Smooth muscle cell (in vitro differentiated cells): ENCODE measurements at regions not wholly inside any gene's neighbourhood (a gene's known extent, or its start where the extent isn't known, plus 50 kb on each side); places are given as distances from the start of the nearest gene placed in this dataset.

ENCODE experiments used
- DNase-seq: peaks from one replicate; lab custom pipeline; 2025; ENCODE audit not compliant: unreplicated experiment; lab: John Stamatoyannopoulos, UW
- H2AFZ ChIP-seq: fragments of 200-600 bp; sonication (generic); 2 replicates; pipeline ENCODE4 v1.6.0; 2016; ENCODE audit warnings: antibody characterized with exemption, low read depth, mild to moderate bottlenecking
- H3F3A ChIP-seq: fragments of 200-600 bp; sonication (generic); 2 replicates; pipeline ENCODE4 v1.6.0; 2017; ENCODE audit warnings: antibody characterized with exemption, low read depth
- H3K27ac ChIP-seq: fragments of 200-600 bp; sonication (generic); 2 replicates; pipeline ENCODE4 v1.5.1; 2016; ENCODE audit warnings: low read depth, mild to moderate bottlenecking
- H3K27me3 ChIP-seq: fragments of 200-600 bp; sonication (generic); 2 replicates; pipeline ENCODE4 v1.6.1; 2016; ENCODE audit warnings: low read depth, mild to moderate bottlenecking
- H3K36me3 ChIP-seq: fragments of 200-600 bp; sonication (generic); 2 replicates; pipeline ENCODE4 v1.5.1; 2016; ENCODE audit warnings: low read depth
- H3K4me1 ChIP-seq: fragments of 200-600 bp; sonication (generic); 2 replicates; pipeline ENCODE4 v1.5.1; 2016; ENCODE audit warnings: low read depth
- H3K4me2 ChIP-seq: fragments of 200-600 bp; sonication (generic); 2 replicates; pipeline ENCODE4 v1.6.0; 2016; ENCODE audit warnings: mild to moderate bottlenecking
- H3K4me3 ChIP-seq: fragments of 200-600 bp; sonication (generic); 2 replicates; pipeline ENCODE4 v1.5.1; 2016; ENCODE audit warnings: mild to moderate bottlenecking
- H3K79me2 ChIP-seq: fragments of 200-600 bp; sonication (generic); 2 replicates; pipeline ENCODE4 v1.6.0; 2016; ENCODE audit warnings: low read depth, mild to moderate bottlenecking
- H3K9ac ChIP-seq: fragments of 200-600 bp; sonication (generic); 2 replicates; pipeline ENCODE4 v1.6.0; 2016; ENCODE audit warnings: low read depth
- H3K9me3 ChIP-seq: fragments of 200-600 bp; sonication (generic); replicated peaks from 2 replicates; pipeline ENCODE4 v1.5.1; 2016; ENCODE audit warnings: low read depth
- H4K20me1 ChIP-seq: fragments of 200-600 bp; sonication (generic); 2 replicates; pipeline ENCODE4 v1.6.0; 2016; ENCODE audit warnings: low read depth
- WGBS: methylation state at CpG from one replicate; pipeline ENCODE4 v1.1.7; 2016; ENCODE audit warnings: low lambda C conversion rate; 5-methylcytosine and 5-hydroxymethylcytosine counted together
- TF ChIP-seq, protein P1 (sequence below): fragments of 200-600 bp; sonication (generic); IDR thresholded peaks from 2 replicates; pipeline ENCODE4 v1.5.1; 2017; ENCODE audit warnings: borderline replicate concordance, mild to moderate bottlenecking, antibody characterized with exemption; ENCODE audit not compliant: insufficient read depth, poor library complexity, severe bottlenecking

DNA sequence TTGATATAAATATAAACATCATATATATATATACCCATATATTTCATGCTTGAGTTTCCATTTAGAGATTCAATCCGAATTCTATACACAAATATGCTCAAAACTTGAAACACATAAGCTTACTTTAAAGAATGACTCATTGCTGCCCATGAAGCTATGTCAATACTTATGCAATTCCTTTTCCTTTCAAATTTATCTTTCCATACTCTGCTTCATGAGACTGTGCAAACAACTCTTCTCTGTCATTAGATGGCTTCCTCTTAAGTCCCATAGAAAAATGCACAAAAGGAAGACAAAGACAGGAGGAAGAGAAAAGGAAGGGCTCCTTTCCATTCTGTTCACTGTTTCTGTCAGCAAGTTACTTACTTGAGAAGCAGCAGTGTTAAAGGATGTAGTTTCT, 895.7 kb upstream of the SORCS1 start:
- peak overlapping the region; percentile 16 for H3K4me2 ChIP-seq
- H3K36me3 ChIP-seq: no peaks in the 10 kb centered on the region
- H2AFZ ChIP-seq: no peak overlapping the region
- H3K27ac ChIP-seq: no peak overlapping the region
- H4K20me1 ChIP-seq: no peaks in the 10 kb centered on the region
- DNase-seq: no peak
- no peaks in the 10 kb centered on the region for H3F3A ChIP-seq
- H3K9me3 ChIP-seq: no peaks in the 10 kb centered on the region
- peaks cover 5% of the 10 kb centered on the region for H3K4me1 ChIP-seq
- no peaks in the 10 kb centered on the region for H3K79me2 ChIP-seq
- H3K27me3 ChIP-seq: no peaks in the 10 kb centered on the region
- no peak overlapping the region for H3K9ac ChIP-seq
- TF ChIP-seq, protein P1, sequence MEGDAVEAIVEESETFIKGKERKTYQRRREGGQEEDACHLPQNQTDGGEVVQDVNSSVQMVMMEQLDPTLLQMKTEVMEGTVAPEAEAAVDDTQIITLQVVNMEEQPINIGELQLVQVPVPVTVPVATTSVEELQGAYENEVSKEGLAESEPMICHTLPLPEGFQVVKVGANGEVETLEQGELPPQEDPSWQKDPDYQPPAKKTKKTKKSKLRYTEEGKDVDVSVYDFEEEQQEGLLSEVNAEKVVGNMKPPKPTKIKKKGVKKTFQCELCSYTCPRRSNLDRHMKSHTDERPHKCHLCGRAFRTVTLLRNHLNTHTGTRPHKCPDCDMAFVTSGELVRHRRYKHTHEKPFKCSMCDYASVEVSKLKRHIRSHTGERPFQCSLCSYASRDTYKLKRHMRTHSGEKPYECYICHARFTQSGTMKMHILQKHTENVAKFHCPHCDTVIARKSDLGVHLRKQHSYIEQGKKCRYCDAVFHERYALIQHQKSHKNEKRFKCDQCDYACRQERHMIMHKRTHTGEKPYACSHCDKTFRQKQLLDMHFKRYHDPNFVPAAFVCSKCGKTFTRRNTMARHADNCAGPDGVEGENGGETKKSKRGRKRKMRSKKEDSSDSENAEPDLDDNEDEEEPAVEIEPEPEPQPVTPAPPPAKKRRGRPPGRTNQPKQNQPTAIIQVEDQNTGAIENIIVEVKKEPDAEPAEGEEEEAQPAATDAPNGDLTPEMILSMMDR: no peak
- WGBS: 43% methylated on average over 1 of the region's 1 CpG
- no peak overlapping the region for H3K4me3 ChIP-seq

DNA sequence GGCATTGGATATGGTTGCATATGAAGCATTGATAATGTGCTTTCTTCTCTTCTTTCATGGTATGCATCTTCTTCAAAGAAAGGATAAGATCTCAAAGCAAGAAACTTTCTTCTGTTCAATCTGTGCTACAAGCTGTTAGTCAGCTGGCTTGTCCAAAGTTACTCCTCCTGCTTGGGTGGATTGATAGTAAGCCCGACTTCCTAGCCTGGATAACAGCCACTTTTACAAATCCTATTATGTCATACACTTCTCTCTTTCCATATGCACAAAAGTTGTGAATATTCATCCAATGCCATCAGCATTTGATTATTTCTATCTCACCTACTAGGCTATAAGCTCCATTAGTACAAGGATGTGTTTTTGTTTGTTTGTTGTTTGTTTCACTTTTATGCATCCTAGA, 891.0 kb upstream of the SORCS1 start:
- no peak for DNase-seq
- H3K9ac ChIP-seq: no peak overlapping the region
- no peaks in the 10 kb centered on the region for H4K20me1 ChIP-seq
- H3K9me3 ChIP-seq: no peaks in the 10 kb centered on the region
- H3K27me3 ChIP-seq: no peaks in the 10 kb centered on the region
- no peaks in the 10 kb centered on the region for H3K36me3 ChIP-seq
- H3K4me3 ChIP-seq: no peak overlapping the region
- TF ChIP-seq, protein P1: no peak
- no peak overlapping the region for H3K4me2 ChIP-seq
- no peak overlapping the region for H3K27ac ChIP-seq
- no peaks in the 10 kb centered on the region for H3K79me2 ChIP-seq
- WGBS: 67% methylated on average over 1 of the region's 1 CpG
- no peak overlapping the region for H2AFZ ChIP-seq
- H3F3A ChIP-seq: no peaks in the 10 kb centered on the region
- peaks cover 5% of the 10 kb centered on the region for H3K4me1 ChIP-seq

- TF ChIP-seq, protein P1: no peak
- Histone ChIP-seq H3K27ac (no peak overlapping the region), H3K27me3 (no peaks in the 10 kb centered on the region), H3K4me1 (no peaks in the 10 kb centered on the region), H3F3A (no peaks in the 10 kb centered on the region), H4K20me1 (no peaks in the 10 kb centered on the region), H3K79me2 (no peaks in the 10 kb centered on the region), H3K36me3 (no peaks in the 10 kb centered on the region), H3K4me3 (no peak overlapping the region), H2AFZ (no peak overlapping the region), H3K9me3 (no peaks in the 10 kb centered on the region), H3K4me2 (no peak overlapping the region), H3K9ac (no peak overlapping the region)
- DNase-seq: no peak
- 84% methylated on average over 1 of the region's 1 CpG for WGBS
Observed at GRCh38 chr10:108052981-108053380, 888.5 kb upstream of the SORCS1 start.

DNA sequence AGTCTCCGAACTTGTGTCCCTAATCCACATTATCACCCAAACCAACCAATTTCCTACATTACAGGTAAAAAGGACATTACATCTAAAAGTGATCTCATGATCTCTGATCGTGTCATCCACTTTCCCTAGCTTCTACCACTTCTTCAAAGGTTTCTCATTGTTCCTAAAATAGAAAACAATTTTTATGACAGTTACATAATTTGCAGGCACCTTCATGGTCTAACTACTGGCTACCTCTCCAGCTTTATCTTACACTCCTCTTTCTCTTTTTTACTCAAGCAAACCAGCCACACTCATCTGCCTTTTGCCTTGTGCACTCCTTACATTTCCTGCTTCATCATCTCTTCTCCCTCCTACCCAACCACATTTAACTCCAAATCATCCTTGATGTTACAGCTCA, 886.7 kb upstream of the SORCS1 start:
- Histone ChIP-seq H3K79me2 (no peaks in the 10 kb centered on the region), H3K4me3 (no peak overlapping the region), H4K20me1 (no peaks in the 10 kb centered on the region), H2AFZ (no peak overlapping the region), H3K36me3 (no peaks in the 10 kb centered on the region), H3K27ac (no peak overlapping the region), H3K9ac (no peak overlapping the region), H3K27me3 (no peaks in the 10 kb centered on the region), H3K4me2 (no peak overlapping the region), H3K4me1 (no peaks in the 10 kb centered on the region), H3F3A (no peaks in the 10 kb centered on the region), H3K9me3 (no peaks in the 10 kb centered on the region)
- TF ChIP-seq, protein P1: no peak
- WGBS: 92% methylated on average over 2 of the region's 2 CpGs
- DNase-seq: no peak
